GM13977 (cell line): ENCODE measurements at regions not wholly inside any gene's neighbourhood (a gene's known extent, or its start where the extent isn't known, plus 50 kb on each side); places are given as distances from the start of the nearest gene placed in this dataset.

ENCODE experiments used
- DNase-seq: peaks from one replicate; pipeline ENCODE4 v3.0.0; 2012; ENCODE audit warnings: low spot score
- CTCF ChIP-seq: IDR thresholded peaks from 2 replicates; pipeline ENCODE4 v1.5.1; 2012; ENCODE audit warnings: mild to moderate bottlenecking, control low read depth; ENCODE audit not compliant: insufficient read depth; ENCODE audit errors: extremely low read depth, missing control alignments
- in situ Hi-C: fragments of 300-500 bp; cut with MboI; formaldehyde crosslinking; loops from one replicate; pipeline ENCODE4 v1.12.0; 2022; ENCODE audit warnings: low sequenced_read_pairs, low pct_unique_long_range_greater_than_20kb, mixed read lengths, inconsistent platforms; ENCODE audit not compliant: unreplicated experiment

GRCh38 chr16:63744077-63744874, 1377.6 kb downstream of the CDH11 start:
- in situ Hi-C loops: no loop called here
- DNase-seq: no peak
- no peak for TF ChIP-seq CTCF

- in situ Hi-C loops: no loop called here
- DNase-seq: no peak
- no peak for TF ChIP-seq CTCF
Observed at GRCh38 chr16:63742150-63742549, 1379.7 kb downstream of the CDH11 start.

- no peak for DNase-seq
- in situ Hi-C loops: no loop called here
- TF ChIP-seq CTCF: no peak
Observed at GRCh38 chr16:63737633-63738032, 1384.2 kb downstream of the CDH11 start.

- TF ChIP-seq CTCF: no peak
- in situ Hi-C loops: no loop called here
- no peak for DNase-seq
Observed at GRCh38 chr16:63735456-63735855, 1386.4 kb downstream of the CDH11 start.

- no peak for TF ChIP-seq CTCF
- in situ Hi-C loops: no loop called here
- no peak for DNase-seq
Observed at GRCh38 chr16:63720848-63721247, 1401.0 kb downstream of the CDH11 start.

GRCh38 chr16:63719926-63720325, 1401.9 kb downstream of the CDH11 start:
- in situ Hi-C loops: no loop called here
- no peak for DNase-seq
- TF ChIP-seq CTCF: no peak
